Fibroblast of lung (primary cell): ENCODE measurements at regions not wholly inside any gene's neighbourhood (a gene's known extent, or its start where the extent isn't known, plus 50 kb on each side); places are given as distances from the start of the nearest gene placed in this dataset.

ENCODE experiments used
- DNase-seq, 2 donors: peaks; one replicate each; pipeline versions ENCODE4 v3.0.0 to v3.0.0-alpha.2; 2010; ENCODE audit warnings: low read depth in 2 of 2
- H2AFZ ChIP-seq: 2 replicates; pipeline ENCODE4 v1.5.1; 2012; ENCODE audit warnings: low read length, control low read depth, inconsistent platforms
- H3K27ac ChIP-seq: 2 replicates; pipeline ENCODE4 v1.5.1; 2011; ENCODE audit warnings: low read length, control low read depth; ENCODE audit not compliant: insufficient read depth
- H3K27me3 ChIP-seq: 2 replicates; pipeline ENCODE4 v1.5.1; 2011; ENCODE audit warnings: mild to moderate bottlenecking, low read length; ENCODE audit not compliant: control insufficient read depth, insufficient read depth
- H3K36me3 ChIP-seq: 2 replicates; pipeline ENCODE4 v1.5.1; 2011; ENCODE audit warnings: low read length; ENCODE audit not compliant: control insufficient read depth, insufficient read depth
- H3K4me1 ChIP-seq: 2 replicates; pipeline ENCODE4 v1.5.1; 2011; ENCODE audit warnings: low read length; ENCODE audit not compliant: control insufficient read depth, insufficient read depth; ENCODE audit errors: extremely low read depth
- H3K4me2 ChIP-seq: 2 replicates; pipeline ENCODE4 v1.5.1; 2011; ENCODE audit warnings: low read length, control low read depth; ENCODE audit not compliant: insufficient read depth; ENCODE audit errors: extremely low read depth
- H3K4me3 ChIP-seq, 4 experiments: fragments of 200-600 bp in 1 of 4; sonication (generic) in 1 of 4; replicated peaks in 1 of 4; 2 replicates each; pipeline ENCODE4 v1.5.1; 2011 to 2016; ENCODE audit warnings: low read length in 4 of 4, low read depth in 3 of 4, mild to moderate bottlenecking in 3 of 4, control low read depth in 2 of 4, inconsistent platforms in 1 of 4, mixed read lengths in 1 of 4; ENCODE audit not compliant: insufficient read depth in 1 of 4; ENCODE audit errors: control extremely low read depth in 1 of 4
- H3K79me2 ChIP-seq: 2 replicates; pipeline ENCODE4 v1.5.1; 2012; ENCODE audit warnings: mild to moderate bottlenecking, low read length, inconsistent platforms; ENCODE audit not compliant: control insufficient read depth, insufficient read depth
- H3K9ac ChIP-seq: 2 replicates; pipeline ENCODE4 v1.5.1; 2011; ENCODE audit warnings: mild to moderate bottlenecking, low read length, control low read depth; ENCODE audit not compliant: insufficient read depth
- H3K9me3 ChIP-seq: 2 replicates; pipeline ENCODE4 v1.5.1; 2012; ENCODE audit warnings: low read depth, low read length; ENCODE audit not compliant: control insufficient read depth, insufficient read depth
- H4K20me1 ChIP-seq: 2 replicates; pipeline ENCODE4 v1.5.1; 2011; ENCODE audit warnings: low read length; ENCODE audit not compliant: control insufficient read depth, insufficient read depth; ENCODE audit errors: extremely low read depth
- EZH2 ChIP-seq: IDR thresholded peaks from 2 replicates; pipeline ENCODE4 v1.5.1; 2012; ENCODE audit warnings: low read length, control low read depth, mild to moderate bottlenecking; ENCODE audit errors: missing control alignments
- TF ChIP-seq, protein P1 (sequence below), 2 donors: IDR thresholded peaks in 1 of 2; conservative IDR thresholded peaks in 1 of 2; 1 replicate in 1 of 2; 2 replicates in 1 of 2; pipeline ENCODE4 v1.5.1; 2011 to 2012; ENCODE audit warnings: low read length in 2 of 2, control low read depth in 1 of 2, inconsistent platforms in 1 of 2, low read depth in 1 of 2, mild to moderate bottlenecking in 1 of 2

GRCh38 chr6:50457351-50457750 lies 256.0 kb upstream of the TFAP2D start:
- TF ChIP-seq EZH2 = no peak
- TF ChIP-seq, protein P1, sequence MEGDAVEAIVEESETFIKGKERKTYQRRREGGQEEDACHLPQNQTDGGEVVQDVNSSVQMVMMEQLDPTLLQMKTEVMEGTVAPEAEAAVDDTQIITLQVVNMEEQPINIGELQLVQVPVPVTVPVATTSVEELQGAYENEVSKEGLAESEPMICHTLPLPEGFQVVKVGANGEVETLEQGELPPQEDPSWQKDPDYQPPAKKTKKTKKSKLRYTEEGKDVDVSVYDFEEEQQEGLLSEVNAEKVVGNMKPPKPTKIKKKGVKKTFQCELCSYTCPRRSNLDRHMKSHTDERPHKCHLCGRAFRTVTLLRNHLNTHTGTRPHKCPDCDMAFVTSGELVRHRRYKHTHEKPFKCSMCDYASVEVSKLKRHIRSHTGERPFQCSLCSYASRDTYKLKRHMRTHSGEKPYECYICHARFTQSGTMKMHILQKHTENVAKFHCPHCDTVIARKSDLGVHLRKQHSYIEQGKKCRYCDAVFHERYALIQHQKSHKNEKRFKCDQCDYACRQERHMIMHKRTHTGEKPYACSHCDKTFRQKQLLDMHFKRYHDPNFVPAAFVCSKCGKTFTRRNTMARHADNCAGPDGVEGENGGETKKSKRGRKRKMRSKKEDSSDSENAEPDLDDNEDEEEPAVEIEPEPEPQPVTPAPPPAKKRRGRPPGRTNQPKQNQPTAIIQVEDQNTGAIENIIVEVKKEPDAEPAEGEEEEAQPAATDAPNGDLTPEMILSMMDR (conservative IDR thresholded peaks at IDR 0.05 in 1 of 2, IDR thresholded peaks at IDR 0.05 in 1 of 2; ENCODE audit: low read depth in 1 of 2, low read length in 2 of 2) = no peak
- no peak overlapping the region for H3K9ac ChIP-seq
- no peak overlapping the region for H2AFZ ChIP-seq
- H3K4me1 ChIP-seq = no peaks in the 10 kb centered on the region
- H3K4me2 ChIP-seq = no peak overlapping the region
- H3K36me3 ChIP-seq = no peaks in the 10 kb centered on the region
- DNase-seq = no peak
- no peaks in the 10 kb centered on the region for H3K9me3 ChIP-seq
- H4K20me1 ChIP-seq = no peaks in the 10 kb centered on the region
- H3K27me3 ChIP-seq = no peaks in the 10 kb centered on the region
- H3K4me3 ChIP-seq = no peak overlapping the region
- no peak overlapping the region for H3K27ac ChIP-seq
- H3K79me2 ChIP-seq = no peaks in the 10 kb centered on the region

DNA sequence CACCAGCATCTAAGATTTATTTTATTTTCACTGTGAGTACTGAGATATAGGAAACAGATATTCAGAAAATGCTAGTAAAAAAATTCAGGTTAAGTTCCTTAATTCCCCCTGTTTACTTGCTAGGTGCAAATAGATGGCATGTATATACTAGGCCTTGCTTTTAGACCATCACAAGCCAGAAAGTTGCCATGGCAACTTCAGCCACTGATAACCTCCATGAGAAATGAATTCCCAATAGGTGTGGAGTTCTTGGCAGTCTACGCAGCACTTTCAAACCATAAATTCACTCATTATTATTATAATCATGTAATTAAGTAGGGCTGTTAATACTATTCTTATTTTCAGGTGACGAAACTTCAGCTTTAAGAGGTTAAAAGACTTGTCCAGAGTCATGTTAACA lies 251.6 kb upstream of the TFAP2D start:
- no peaks in the 10 kb centered on the region for H4K20me1 ChIP-seq
- H3K9me3 ChIP-seq = no peaks in the 10 kb centered on the region
- no peaks in the 10 kb centered on the region for H3K27me3 ChIP-seq
- no peak overlapping the region for H3K27ac ChIP-seq
- no peak for TF ChIP-seq EZH2
- TF ChIP-seq, protein P1 (conservative IDR thresholded peaks at IDR 0.05 in 1 of 2, IDR thresholded peaks at IDR 0.05 in 1 of 2; ENCODE audit: low read depth in 1 of 2, low read length in 2 of 2) = no peak
- DNase-seq = no peak
- H2AFZ ChIP-seq = no peak overlapping the region
- H3K36me3 ChIP-seq = no peaks in the 10 kb centered on the region
- H3K4me1 ChIP-seq = no peaks in the 10 kb centered on the region
- H3K4me2 ChIP-seq = no peak overlapping the region
- H3K79me2 ChIP-seq = no peaks in the 10 kb centered on the region
- H3K4me3 ChIP-seq = no peak overlapping the region
- no peak overlapping the region for H3K9ac ChIP-seq

DNA sequence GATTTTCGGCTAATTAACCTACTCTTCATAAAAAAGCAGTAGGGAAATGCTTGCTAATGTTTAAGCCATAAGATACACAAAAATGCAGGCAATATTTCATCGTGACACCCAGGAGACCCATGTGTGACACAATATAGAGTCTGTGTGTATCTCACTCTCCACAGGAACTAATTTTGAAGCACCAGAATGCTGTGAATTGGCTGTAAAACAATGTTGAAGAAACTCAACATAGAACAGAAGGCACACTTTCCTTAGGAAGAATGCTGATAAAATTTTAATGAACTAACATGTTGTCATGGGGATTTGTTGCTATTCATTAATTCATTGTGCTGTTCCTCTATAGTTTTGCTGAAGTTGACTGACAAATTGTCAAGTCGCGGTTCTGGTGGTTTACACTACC lies 249.4 kb upstream of the TFAP2D start:
- no peaks in the 10 kb centered on the region for H3K9me3 ChIP-seq
- H4K20me1 ChIP-seq = no peaks in the 10 kb centered on the region
- no peaks in the 10 kb centered on the region for H3K4me1 ChIP-seq
- no peak overlapping the region for H3K9ac ChIP-seq
- no peak for DNase-seq
- H3K4me3 ChIP-seq = no peak overlapping the region
- no peak for TF ChIP-seq EZH2
- TF ChIP-seq, protein P1 (conservative IDR thresholded peaks at IDR 0.05 in 1 of 2, IDR thresholded peaks at IDR 0.05 in 1 of 2; ENCODE audit: low read depth in 1 of 2, low read length in 2 of 2) = no peak
- H3K27ac ChIP-seq = no peak overlapping the region
- H3K4me2 ChIP-seq = no peak overlapping the region
- H3K27me3 ChIP-seq = no peaks in the 10 kb centered on the region
- no peaks in the 10 kb centered on the region for H3K36me3 ChIP-seq
- H3K79me2 ChIP-seq = no peaks in the 10 kb centered on the region
- no peak overlapping the region for H2AFZ ChIP-seq
